Neutrophil (primary cell): ENCODE measurements at regions not wholly inside any gene's neighbourhood (a gene's known extent, or its start where the extent isn't known, plus 50 kb on each side); places are given as distances from the start of the nearest gene placed in this dataset.

Experiments
- H3K27ac ChIP-seq: fragments of 200-600 bp; sonication (generic); 2 replicates; pipeline ENCODE4 v1.5.1; 2016; ENCODE audit warnings: mild to moderate bottlenecking, moderate library complexity
- H3K27me3 ChIP-seq: fragments of 200-600 bp; sonication (generic); 2 replicates; pipeline ENCODE4 v1.6.0; 2016; ENCODE audit warnings: mild to moderate bottlenecking
- H3K36me3 ChIP-seq: fragments of 200-600 bp; sonication (generic); 2 replicates; pipeline ENCODE4 v1.5.1; 2017
- H3K4me1 ChIP-seq, 2 experiments: fragments of 200-600 bp in 1 of 2; sonication (generic) in 1 of 2; 1 replicate in 1 of 2; 2 replicates in 1 of 2; pipeline versions ENCODE4 v1.5.1 to v1.6.1; 2013 to 2016; ENCODE audit warnings: low read depth in 1 of 2, low read length in 1 of 2, mild to moderate bottlenecking in 1 of 2, moderate library complexity in 1 of 2; ENCODE audit not compliant: control insufficient read depth in 1 of 2, insufficient read depth in 1 of 2
- H3K4me3 ChIP-seq, 2 experiments: fragments of 200-600 bp in 1 of 2; sonication (generic) in 1 of 2; 1 replicate in 1 of 2; 2 replicates in 1 of 2; pipeline ENCODE4 v1.5.1; 2013 to 2016; ENCODE audit warnings: low read depth in 1 of 2, low read length in 1 of 2, mild to moderate bottlenecking in 1 of 2, moderate library complexity in 1 of 2
- H3K9me3 ChIP-seq: fragments of 200-600 bp; sonication (generic); 2 replicates; pipeline ENCODE4 v1.5.1; 2016
- TF ChIP-seq, protein P1 (sequence below): fragments of 200-600 bp; sonication (generic); IDR thresholded peaks from 2 replicates; pipeline ENCODE4 v1.5.1; 2016; ENCODE audit warnings: antibody characterized with exemption

- H3K27me3 ChIP-seq, result no peaks in the 10 kb centered on the region
- H3K9me3 ChIP-seq, result no peaks in the 10 kb centered on the region
- H3K4me3 ChIP-seq, result no peak overlapping the region
- TF ChIP-seq, protein P1, sequence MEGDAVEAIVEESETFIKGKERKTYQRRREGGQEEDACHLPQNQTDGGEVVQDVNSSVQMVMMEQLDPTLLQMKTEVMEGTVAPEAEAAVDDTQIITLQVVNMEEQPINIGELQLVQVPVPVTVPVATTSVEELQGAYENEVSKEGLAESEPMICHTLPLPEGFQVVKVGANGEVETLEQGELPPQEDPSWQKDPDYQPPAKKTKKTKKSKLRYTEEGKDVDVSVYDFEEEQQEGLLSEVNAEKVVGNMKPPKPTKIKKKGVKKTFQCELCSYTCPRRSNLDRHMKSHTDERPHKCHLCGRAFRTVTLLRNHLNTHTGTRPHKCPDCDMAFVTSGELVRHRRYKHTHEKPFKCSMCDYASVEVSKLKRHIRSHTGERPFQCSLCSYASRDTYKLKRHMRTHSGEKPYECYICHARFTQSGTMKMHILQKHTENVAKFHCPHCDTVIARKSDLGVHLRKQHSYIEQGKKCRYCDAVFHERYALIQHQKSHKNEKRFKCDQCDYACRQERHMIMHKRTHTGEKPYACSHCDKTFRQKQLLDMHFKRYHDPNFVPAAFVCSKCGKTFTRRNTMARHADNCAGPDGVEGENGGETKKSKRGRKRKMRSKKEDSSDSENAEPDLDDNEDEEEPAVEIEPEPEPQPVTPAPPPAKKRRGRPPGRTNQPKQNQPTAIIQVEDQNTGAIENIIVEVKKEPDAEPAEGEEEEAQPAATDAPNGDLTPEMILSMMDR, result no peak
- no peak overlapping the region for H3K27ac ChIP-seq
- H3K36me3 ChIP-seq, result no peaks in the 10 kb centered on the region
- H3K4me1 ChIP-seq, result no peaks in the 10 kb centered on the region
Observed at GRCh38 chr2:219914577-219914976, 287.1 kb downstream of the SLC4A3 start.

DNA sequence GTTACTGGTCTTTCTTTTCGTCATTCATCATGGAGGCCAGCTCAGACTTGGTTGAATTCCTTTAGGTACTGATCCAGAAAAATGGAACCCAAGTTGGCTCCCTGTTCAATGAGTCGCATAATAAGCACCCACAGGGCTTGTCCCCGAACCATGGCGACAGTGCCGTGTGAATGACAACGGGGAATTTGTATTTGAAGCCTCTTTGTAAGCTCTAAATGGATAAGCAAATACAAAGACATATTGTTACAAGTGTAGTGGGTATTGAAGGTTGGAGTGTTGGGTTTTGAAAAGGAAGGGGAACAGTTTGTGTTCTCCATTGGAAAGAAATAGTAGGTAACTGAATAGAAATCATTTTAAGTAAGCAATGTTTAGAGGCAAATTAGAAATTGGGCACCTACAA is 288.9 kb downstream of the SLC4A3 start:
- no peak overlapping the region for H3K4me3 ChIP-seq
- TF ChIP-seq, protein P1, result no peak
- H3K27ac ChIP-seq, result no peak overlapping the region
- H3K4me1 ChIP-seq, result no peaks in the 10 kb centered on the region
- H3K36me3 ChIP-seq, result no peaks in the 10 kb centered on the region
- no peaks in the 10 kb centered on the region for H3K27me3 ChIP-seq
- H3K9me3 ChIP-seq, result no peaks in the 10 kb centered on the region

DNA sequence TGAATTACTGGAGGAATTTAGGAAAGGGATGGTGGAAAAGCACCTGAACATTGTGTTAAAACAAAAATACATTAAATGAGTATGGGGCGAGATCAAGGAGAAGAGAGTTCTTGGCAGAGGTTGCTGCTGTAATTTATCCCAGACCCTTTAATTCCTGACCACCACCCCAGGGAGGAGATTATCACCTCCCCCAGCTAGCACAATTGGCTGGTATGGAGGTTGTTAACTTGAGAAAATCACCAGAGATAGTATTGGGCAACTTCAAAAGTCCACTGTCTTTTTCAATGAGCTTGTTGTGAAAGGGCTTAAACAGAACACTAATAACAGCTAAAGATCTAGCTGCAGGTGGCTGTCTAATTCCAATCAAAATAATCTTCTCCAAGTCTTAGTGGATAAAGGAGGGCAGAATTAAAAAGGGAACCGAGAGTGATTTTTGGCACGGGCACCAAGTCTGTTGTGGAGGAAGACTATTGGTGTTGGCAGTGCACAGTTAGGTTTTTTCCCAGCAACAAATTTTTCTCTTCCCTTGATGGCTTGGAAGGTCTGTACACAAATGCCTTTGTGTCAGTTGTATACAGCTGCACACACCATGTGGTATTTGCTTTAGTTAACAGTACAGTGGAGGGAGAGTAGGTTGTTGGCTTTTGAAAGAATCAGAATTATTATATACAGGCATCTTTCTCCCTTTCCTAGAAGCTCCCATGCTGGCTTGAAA is 289.5 kb downstream of the SLC4A3 start:
- Histone ChIP-seq H3K4me3 (no peak overlapping the region), H3K36me3 (no peaks in the 10 kb centered on the region), H3K4me1 (no peaks in the 10 kb centered on the region), H3K27ac (no peak overlapping the region), H3K9me3 (no peaks in the 10 kb centered on the region), H3K27me3 (no peaks in the 10 kb centered on the region)
- TF ChIP-seq, protein P1, result no peak

DNA sequence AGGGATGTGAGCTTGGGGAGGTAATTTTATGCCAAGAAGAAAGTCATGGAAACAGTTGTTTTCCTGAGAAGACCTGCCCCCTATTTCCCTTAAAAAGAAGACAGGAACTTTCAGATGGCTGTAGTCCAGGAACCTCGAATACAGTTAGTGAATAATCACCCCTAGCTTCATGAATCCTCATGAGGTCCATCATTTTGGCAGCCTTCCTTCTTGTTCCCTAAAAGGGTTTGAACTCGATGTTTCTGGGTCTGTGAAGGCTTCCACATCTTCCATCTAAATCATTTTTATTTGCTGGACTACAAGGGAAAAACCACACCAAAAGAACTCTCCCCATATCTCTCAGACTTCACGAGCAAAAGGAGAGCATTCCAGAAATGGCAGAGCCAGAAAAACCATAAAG is 290.8 kb downstream of the SLC4A3 start:
- H3K4me1 ChIP-seq, result no peaks in the 10 kb centered on the region
- H3K36me3 ChIP-seq, result no peaks in the 10 kb centered on the region
- H3K9me3 ChIP-seq, result no peaks in the 10 kb centered on the region
- H3K27me3 ChIP-seq, result no peaks in the 10 kb centered on the region
- H3K27ac ChIP-seq, result no peak overlapping the region
- H3K4me3 ChIP-seq, result no peak overlapping the region
- TF ChIP-seq, protein P1, result no peak

DNA sequence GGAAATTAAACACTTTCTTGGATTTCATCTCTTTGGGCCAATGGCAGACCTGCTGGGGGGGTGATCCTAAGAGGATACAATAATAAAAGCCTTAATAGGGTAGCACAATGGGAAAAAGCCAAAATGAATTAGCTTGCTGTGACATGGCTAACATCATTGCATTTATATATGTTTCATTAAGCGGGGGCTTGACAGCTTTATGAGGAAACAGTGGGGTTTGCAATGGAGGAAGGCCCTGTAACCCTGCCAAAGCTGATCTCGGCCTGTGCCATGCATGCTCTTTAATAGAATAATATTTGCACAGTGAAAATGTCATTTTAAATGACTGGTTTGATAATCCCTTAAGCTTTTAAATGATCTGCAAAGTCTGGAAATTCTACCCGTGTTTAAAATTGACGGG is 291.5 kb downstream of the SLC4A3 start:
- TF ChIP-seq, protein P1, result no peak

More for the DNA sequence above, 291.5 kb downstream of the SLC4A3 start:
- Histone ChIP-seq H3K36me3 (no peaks in the 10 kb centered on the region), H3K4me3 (no peak overlapping the region), H3K9me3 (no peaks in the 10 kb centered on the region), H3K27ac (no peak overlapping the region), H3K4me1 (no peaks in the 10 kb centered on the region), H3K27me3 (no peaks in the 10 kb centered on the region)
